VCaP (cell line): ENCODE measurements at regions not wholly inside any gene's neighbourhood (a gene's known extent, or its start where the extent isn't known, plus 50 kb on each side); places are given as distances from the start of the nearest gene placed in this dataset.

Experiments
- H3K27ac ChIP-seq: fragments of 450-650 bp; 2 replicates; pipeline ENCODE4 v1.5.1; 2017
- CTCF ChIP-seq: fragments of 450-650 bp; conservative IDR thresholded peaks from 2 replicates; pipeline ENCODE4 v1.5.1; 2017; ENCODE audit warnings: mild to moderate bottlenecking, moderate library complexity

DNA sequence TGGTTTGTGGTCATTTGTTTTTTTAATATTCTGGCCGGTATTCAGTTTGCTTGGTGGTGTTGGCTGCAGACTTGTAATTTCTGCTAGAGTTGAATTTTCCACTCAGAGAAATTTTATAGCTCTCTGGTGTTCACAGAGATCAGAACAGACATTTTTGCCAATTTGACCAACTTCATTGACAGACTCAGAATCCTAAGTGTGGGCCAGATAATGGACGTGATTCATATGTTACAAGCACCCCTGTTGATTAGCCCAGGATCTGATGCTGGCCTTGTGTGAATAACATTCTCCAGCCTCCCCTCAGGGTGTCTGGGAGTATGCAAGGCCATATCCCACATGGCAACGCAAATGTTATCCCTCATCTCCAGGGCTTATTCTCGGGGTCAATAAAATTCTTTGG is 283.8 kb downstream of the C7orf25 start:
- TF ChIP-seq CTCF = no peak
- no peak overlapping the region for H3K27ac ChIP-seq

- TF ChIP-seq CTCF = no peak
- H3K27ac ChIP-seq = no peak overlapping the region
These were observed 284.2 kb downstream of the C7orf25 start for GRCh38 chr7:42627626-42628025.

GRCh38 chr7:42627101-42627500 is 284.8 kb downstream of the C7orf25 start:
- no peak overlapping the region for H3K27ac ChIP-seq
- no peak for TF ChIP-seq CTCF

GRCh38 chr7:42625421-42625820 is 286.4 kb downstream of the C7orf25 start:
- H3K27ac ChIP-seq = no peak overlapping the region
- TF ChIP-seq CTCF = no peak

DNA sequence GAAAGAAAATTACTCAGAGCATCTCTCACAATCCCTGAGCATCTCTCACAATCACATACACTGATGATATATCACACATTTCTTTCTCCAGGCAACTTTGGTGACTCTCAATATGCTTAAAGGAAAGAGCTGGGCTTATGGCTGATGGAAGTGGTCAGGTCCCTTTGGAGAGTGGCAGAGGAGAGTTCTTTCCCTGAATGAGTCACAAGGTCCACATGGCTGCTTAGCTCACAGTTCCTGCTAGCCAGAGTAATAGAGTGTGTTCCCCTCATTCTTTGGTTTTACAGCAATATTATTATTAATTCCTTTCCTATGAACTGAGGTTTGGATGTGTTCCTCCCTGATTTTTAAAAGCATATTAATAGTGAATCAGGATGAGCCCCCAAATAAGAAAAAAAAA is 287.4 kb downstream of the C7orf25 start:
- H3K27ac ChIP-seq = no peak overlapping the region
- TF ChIP-seq CTCF = no peak

- no peak for TF ChIP-seq CTCF
- H3K27ac ChIP-seq = peak overlapping the region; percentile 39
These were observed 290.2 kb downstream of the C7orf25 start for GRCh38 chr7:42621543-42622219.

DNA sequence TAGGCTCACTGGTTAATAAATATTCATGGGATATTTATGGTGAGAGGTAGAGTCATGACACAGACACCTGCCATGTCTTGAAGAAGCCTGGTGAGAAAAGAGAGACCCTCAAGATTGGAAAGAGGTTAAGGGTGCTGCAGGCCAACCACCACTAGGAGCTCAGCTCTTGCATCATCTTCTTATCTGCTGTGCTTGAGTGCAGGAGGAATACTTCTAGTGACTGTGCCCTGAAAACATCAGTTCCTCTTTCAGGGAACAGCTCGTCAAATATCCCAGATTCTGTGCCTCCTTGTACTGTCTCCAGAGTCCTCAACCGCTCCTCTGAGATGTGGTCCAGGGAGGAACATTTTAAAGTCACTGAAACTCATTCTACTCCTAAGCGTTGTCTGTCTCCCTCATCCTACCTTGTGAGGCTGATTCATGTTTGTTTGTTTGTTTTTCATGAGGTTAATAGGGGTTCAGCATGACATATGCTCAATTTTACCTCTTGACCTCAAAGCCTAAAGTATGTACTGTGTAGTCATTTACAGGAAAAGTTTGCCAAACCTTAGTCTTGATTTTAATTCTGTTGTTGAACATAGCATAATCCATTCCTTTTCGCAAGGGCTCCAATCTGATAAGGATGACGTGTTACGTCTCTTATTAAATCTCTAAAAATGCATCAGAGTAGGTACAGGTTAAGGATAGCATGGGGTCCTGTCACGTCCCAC is 293.1 kb downstream of the C7orf25 start:
- TF ChIP-seq CTCF = no peak
- H3K27ac ChIP-seq = no peak overlapping the region
